CD4-positive, alpha-beta memory T cell (primary cell): ENCODE measurements at regions not wholly inside any gene's neighbourhood (a gene's known extent, or its start where the extent isn't known, plus 50 kb on each side); places are given as distances from the start of the nearest gene placed in this dataset.

Source experiments
- CTCF ChIA-PET: fragments of 350-600 bp; sonication (Branson Sonifier 250); formaldehyde crosslinking; loops from one replicate; lab custom pipeline; 2021; ENCODE audit warnings: inconsistent platforms; ENCODE audit not compliant: partially characterized antibody; lab: Charles Lee
- POLR2A ChIA-PET: fragments of 350-600 bp; sonication (Branson Sonifier 250); formaldehyde crosslinking; loops from one replicate; lab custom pipeline; 2021; ENCODE audit not compliant: partially characterized antibody; lab: Charles Lee
- DNase-seq, 5 donors: peaks; one replicate each; pipeline versions ENCODE4 v3.0.0 to v3.0.0-alpha.2; 2020 to 2022; ENCODE audit warnings: mixed read lengths in 1 of 5
- H3K27ac ChIP-seq: one replicate; pipeline ENCODE4 v1.7.0; 2013; ENCODE audit warnings: low read depth, low read length
- H3K27me3 ChIP-seq: 2 replicates; pipeline ENCODE4 v1.7.0; 2013; ENCODE audit warnings: mild to moderate bottlenecking, low read length, moderate library complexity; ENCODE audit not compliant: insufficient read depth
- H3K36me3 ChIP-seq: 2 replicates; pipeline ENCODE4 v1.7.0; 2013; ENCODE audit warnings: mild to moderate bottlenecking, low read length, moderate library complexity; ENCODE audit not compliant: insufficient read depth
- H3K4me1 ChIP-seq: 2 replicates; pipeline ENCODE4 v1.7.0; 2013; ENCODE audit warnings: mild to moderate bottlenecking, low read length, moderate library complexity; ENCODE audit not compliant: insufficient read depth
- H3K4me3 ChIP-seq, 2 donors: one replicate each; pipeline ENCODE4 v1.7.0; 2013; ENCODE audit warnings: low read length in 2 of 2, mild to moderate bottlenecking in 1 of 2
- H3K9me3 ChIP-seq, 2 donors: one replicate each; pipeline ENCODE4 v1.7.0; 2013; ENCODE audit warnings: low read length in 2 of 2, control low read depth in 1 of 2; ENCODE audit not compliant: control insufficient read depth in 1 of 2
- H3K27ac Mint-ChIP-seq, 7 donors: one replicate each; pipeline ENCODE4 v1.8.0; 2020 to 2021; ENCODE audit warnings: mixed read lengths in 7 of 7, mild to moderate bottlenecking in 6 of 7, inconsistent platforms in 3 of 7, moderate library complexity in 3 of 7
- H3K27me3 Mint-ChIP-seq, 2 donors: one replicate each; pipeline ENCODE4 v1.8.0; 2020 to 2021; ENCODE audit warnings: mixed read lengths in 2 of 2
- H3K36me3 Mint-ChIP-seq, 2 donors: one replicate each; pipeline ENCODE4 v1.8.0; 2020 to 2021; ENCODE audit warnings: mixed read lengths in 2 of 2, inconsistent platforms in 1 of 2, mild to moderate bottlenecking in 1 of 2
- H3K4me1 Mint-ChIP-seq, 4 donors: one replicate each; pipeline ENCODE4 v1.8.0; 2020 to 2021; ENCODE audit warnings: mixed read lengths in 4 of 4, mild to moderate bottlenecking in 1 of 4
- H3K4me3 Mint-ChIP-seq, 8 donors: one replicate each; pipeline ENCODE4 v1.8.0; 2020 to 2021; ENCODE audit warnings: mixed read lengths in 8 of 8, mild to moderate bottlenecking in 7 of 8, moderate library complexity in 6 of 8, inconsistent platforms in 3 of 8
- H3K9me3 Mint-ChIP-seq, 8 donors: one replicate each; pipeline ENCODE4 v1.8.0; 2020 to 2021; ENCODE audit warnings: mixed read lengths in 8 of 8, mild to moderate bottlenecking in 5 of 8, inconsistent platforms in 3 of 8, moderate library complexity in 1 of 8
- intact Hi-C: fragments of 100-400 bp; cut with micrococcal nuclease; formaldehyde crosslinking; loops from one replicate; pipeline ENCODE4 v1.15.1; 2023

DNA sequence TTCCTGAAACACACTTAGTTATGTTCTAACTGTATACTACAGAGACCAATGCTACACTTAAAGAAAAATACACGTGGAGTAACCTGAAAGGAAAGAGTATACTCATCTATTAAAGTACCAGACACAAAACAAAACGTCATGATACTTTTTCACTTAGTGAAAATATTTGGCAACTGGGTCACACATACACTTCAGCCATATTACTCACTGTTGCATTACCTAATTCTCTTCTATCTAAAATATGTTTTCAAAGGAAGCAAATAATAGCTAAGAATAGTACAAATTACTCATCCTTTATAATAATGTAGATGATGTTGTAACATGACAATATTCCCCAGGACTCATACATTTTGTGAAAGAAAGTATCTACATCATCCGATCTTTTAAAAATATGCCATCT is 76.5 kb upstream of the EPB41L3 start:
- no peaks in the 10 kb centered on the region for H3K4me1 ChIP-seq
- intact Hi-C loops, result no loop called here
- Mint-ChIP-seq H3K4me1 (no peaks in the 10 kb centered on the region), H3K27me3 (no peaks in the 10 kb centered on the region), H3K27ac (no peak overlapping the region), H3K36me3 (no peaks in the 10 kb centered on the region), H3K9me3 (peaks cover 0 to 2% (median 0%) of the 10 kb centered on the region in 8 donors), H3K4me3 (no peak overlapping the region)
- H3K9me3 ChIP-seq, result no peaks in the 10 kb centered on the region
- no peaks in the 10 kb centered on the region for H3K36me3 ChIP-seq
- ChIA-PET POLR2A (no interaction called here), CTCF (no interaction called here)
- DNase-seq, result no peak
- H3K4me3 ChIP-seq, result no peak overlapping the region
- no peak overlapping the region for H3K27ac ChIP-seq
- H3K27me3 ChIP-seq, result no peaks in the 10 kb centered on the region

- H3K27ac Mint-ChIP-seq, result no peak overlapping the region
- POLR2A ChIA-PET, result no interaction called here
- no peaks in the 10 kb centered on the region for H3K4me1 Mint-ChIP-seq
- intact Hi-C loops, result no loop called here
- H3K9me3 Mint-ChIP-seq, result peaks cover 0 to 2% (median 0%) of the 10 kb centered on the region in 8 donors
- H3K27ac ChIP-seq, result no peak overlapping the region
- H3K4me1 ChIP-seq, result no peaks in the 10 kb centered on the region
- H3K4me3 Mint-ChIP-seq, result no peak overlapping the region
- no peaks in the 10 kb centered on the region for H3K36me3 ChIP-seq
- no peak overlapping the region for H3K4me3 ChIP-seq
- H3K36me3 Mint-ChIP-seq, result no peaks in the 10 kb centered on the region
- peaks cover 0 to 2% of the 10 kb centered on the region in 2 donors for H3K27me3 Mint-ChIP-seq
- no peaks in the 10 kb centered on the region for H3K27me3 ChIP-seq
- CTCF ChIA-PET, result no interaction called here
- H3K9me3 ChIP-seq, result no peaks in the 10 kb centered on the region
- DNase-seq, result no peak
These were observed 75.6 kb upstream of the EPB41L3 start for GRCh38 chr18:5619376-5619775.

GRCh38 chr18:5618047-5618688 is 74.4 kb upstream of the EPB41L3 start:
- H3K9me3 Mint-ChIP-seq, result peaks cover 0 to 2% (median 0%) of the 10 kb centered on the region in 8 donors
- H3K4me3 ChIP-seq, result no peak overlapping the region
- no peaks in the 10 kb centered on the region for H3K27me3 ChIP-seq
- ChIA-PET CTCF (no interaction called here), POLR2A (no interaction called here)
- intact Hi-C loops, result no loop called here
- H3K36me3 Mint-ChIP-seq, result no peaks in the 10 kb centered on the region
- no peak overlapping the region for H3K27ac ChIP-seq
- H3K4me3 Mint-ChIP-seq, result no peak overlapping the region
- no peaks in the 10 kb centered on the region for H3K4me1 ChIP-seq
- H3K27ac Mint-ChIP-seq, result no peak overlapping the region
- H3K9me3 ChIP-seq, result no peaks in the 10 kb centered on the region
- H3K4me1 Mint-ChIP-seq, result no peaks in the 10 kb centered on the region
- no peaks in the 10 kb centered on the region for H3K36me3 ChIP-seq
- no peak for DNase-seq
- H3K27me3 Mint-ChIP-seq, result peaks cover 0 to 3% of the 10 kb centered on the region in 2 donors

- H3K36me3 ChIP-seq, result no peaks in the 10 kb centered on the region
- no peak overlapping the region for H3K4me3 ChIP-seq
- Mint-ChIP-seq H3K27ac (no peak overlapping the region), H3K27me3 (peaks cover 0 to 7% of the 10 kb centered on the region in 2 donors), H3K9me3 (peaks cover 0 to 3% (median 0%) of the 10 kb centered on the region in 8 donors), H3K4me1 (no peaks in the 10 kb centered on the region), H3K4me3 (no peak overlapping the region), H3K36me3 (no peaks in the 10 kb centered on the region)
- ChIA-PET CTCF (no interaction called here), POLR2A (no interaction called here)
- no peaks in the 10 kb centered on the region for H3K4me1 ChIP-seq
- H3K9me3 ChIP-seq, result no peaks in the 10 kb centered on the region
- no peaks in the 10 kb centered on the region for H3K27me3 ChIP-seq
- no peak for DNase-seq
- no peak overlapping the region for H3K27ac ChIP-seq
- intact Hi-C loops, result no loop called here
These were observed 67.4 kb upstream of the EPB41L3 start for GRCh38 chr18:5611221-5611620.

GRCh38 chr18:5608846-5609245 is 65.0 kb upstream of the EPB41L3 start:
- H3K27ac ChIP-seq, result no peak overlapping the region
- intact Hi-C loops, result no loop called here
- Mint-ChIP-seq H3K27ac (no peak overlapping the region), H3K36me3 (no peaks in the 10 kb centered on the region), H3K4me1 (no peaks in the 10 kb centered on the region), H3K4me3 (no peak overlapping the region), H3K9me3 (peaks cover 0 to 3% (median 0%) of the 10 kb centered on the region in 8 donors), H3K27me3 (peaks cover 0 to 3% of the 10 kb centered on the region in 2 donors)
- H3K36me3 ChIP-seq, result no peaks in the 10 kb centered on the region
- no peaks in the 10 kb centered on the region for H3K27me3 ChIP-seq
- H3K4me1 ChIP-seq, result no peaks in the 10 kb centered on the region
- ChIA-PET CTCF (no interaction called here), POLR2A (no interaction called here)
- DNase-seq, result no peak
- no peak overlapping the region for H3K4me3 ChIP-seq
- no peaks in the 10 kb centered on the region for H3K9me3 ChIP-seq

DNA sequence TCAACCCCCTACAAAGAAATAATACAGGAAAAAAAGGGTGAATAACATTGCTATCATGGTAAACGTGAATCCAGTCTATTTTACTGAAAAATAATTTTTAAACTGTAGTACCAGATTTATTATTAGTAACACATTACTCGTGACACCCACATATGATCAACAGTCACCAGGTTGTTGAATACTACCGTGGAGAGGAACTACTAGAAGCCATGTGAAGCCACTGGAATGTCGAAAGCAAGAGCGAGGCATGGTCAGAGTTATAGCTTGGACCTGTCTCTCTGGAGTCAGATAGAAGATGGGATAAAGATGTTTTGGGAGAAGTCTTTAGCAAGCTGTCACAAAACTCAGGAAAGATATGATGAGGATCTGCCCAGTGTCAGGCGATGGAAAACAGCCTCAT is 63.2 kb upstream of the EPB41L3 start:
- Histone ChIP-seq H3K4me3 (no peak overlapping the region), H3K27ac (no peak overlapping the region), H3K27me3 (no peaks in the 10 kb centered on the region), H3K4me1 (no peaks in the 10 kb centered on the region), H3K36me3 (no peaks in the 10 kb centered on the region), H3K9me3 (no peaks in the 10 kb centered on the region)
- DNase-seq, result no peak
- Mint-ChIP-seq H3K4me3 (no peak overlapping the region), H3K9me3 (peaks cover 0 to 3% (median 0%) of the 10 kb centered on the region in 8 donors), H3K27me3 (peaks cover 0 to 3% of the 10 kb centered on the region in 2 donors), H3K27ac (no peak overlapping the region), H3K36me3 (no peaks in the 10 kb centered on the region), H3K4me1 (no peaks in the 10 kb centered on the region)
- POLR2A ChIA-PET, result no interaction called here
- intact Hi-C loops, result no loop called here
- CTCF ChIA-PET, result no interaction called here

DNA sequence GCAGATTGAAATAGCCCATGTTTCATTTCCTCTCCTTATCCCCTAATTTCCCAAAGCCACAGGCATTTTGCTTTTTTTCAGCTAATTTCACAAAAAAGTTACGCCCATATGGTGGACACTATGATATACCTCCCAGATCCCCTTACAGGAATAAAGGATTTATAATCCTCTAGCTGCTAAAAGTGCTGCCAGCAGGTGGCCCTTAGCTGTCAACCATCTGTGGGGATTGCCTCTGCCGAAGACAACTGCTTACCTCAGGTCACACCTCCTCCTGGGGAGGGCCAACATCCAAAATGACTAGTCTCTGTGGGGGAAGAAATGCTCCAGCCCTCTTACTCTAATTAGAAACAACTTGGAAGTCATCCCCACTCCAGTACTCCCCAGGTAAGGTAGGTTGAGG is 61.0 kb upstream of the EPB41L3 start:
- Histone ChIP-seq H3K4me3 (no peak overlapping the region), H3K36me3 (no peaks in the 10 kb centered on the region), H3K27ac (no peak overlapping the region), H3K9me3 (no peaks in the 10 kb centered on the region), H3K4me1 (no peaks in the 10 kb centered on the region), H3K27me3 (no peaks in the 10 kb centered on the region)
- H3K9me3 Mint-ChIP-seq, result no peaks in the 10 kb centered on the region
- no peak overlapping the region for H3K27ac Mint-ChIP-seq
- DNase-seq, result no peak
- peaks cover 0 to 3% of the 10 kb centered on the region in 2 donors for H3K27me3 Mint-ChIP-seq
- ChIA-PET POLR2A (no interaction called here), CTCF (no interaction called here)
- H3K4me1 Mint-ChIP-seq, result no peaks in the 10 kb centered on the region
- H3K36me3 Mint-ChIP-seq, result no peaks in the 10 kb centered on the region
- intact Hi-C loops, result no loop called here
- H3K4me3 Mint-ChIP-seq, result no peak overlapping the region
